ENCODE measurements at regions not wholly inside any gene's neighbourhood (a gene's known extent, or its start where the extent isn't known, plus 50 kb on each side); places are given as distances from the start of the nearest gene placed in this dataset.
"Not testable (repeated sequence)": the region's sequence is repeated elsewhere in the genome, so short reads cannot be mapped to it uniquely, and the experiment has no call there.

- not testable (repeated sequence) for H3K4ac ChIP-seq (ENCODE audit: low read length); H2BK15ac ChIP-seq (ENCODE audit: low read length); H3K4me3 ChIP-seq (ENCODE audit: low read length in 2 of 2); DNase-seq (ENCODE audit: low spot score); H3K9ac ChIP-seq (ENCODE audit: low read depth, low read length, poor library complexity); H2BK120ac ChIP-seq (ENCODE audit: low read depth, low read length); H3K9me3 ChIP-seq (replicated peaks in 1 of 2; ENCODE audit: control insufficient read depth in 2 of 2, insufficient read depth in 1 of 2, low read depth in 1 of 2, low read length in 2 of 2); H4K8ac ChIP-seq (ENCODE audit: low read depth, low read length); H4K91ac ChIP-seq (ENCODE audit: low read depth, low read length, poor library complexity); H3K4me2 ChIP-seq (ENCODE audit: insufficient read depth, low read length, poor library complexity, severe bottlenecking); H3K18ac ChIP-seq (ENCODE audit: low read length); H2AFZ ChIP-seq (ENCODE audit: low read length); H2AK5ac ChIP-seq (ENCODE audit: low read depth, low read length); H3K36me3 ChIP-seq (replicated peaks in 1 of 2; ENCODE audit: control insufficient read depth in 2 of 2, insufficient read depth in 2 of 2, low read length in 2 of 2); H3K23ac ChIP-seq (ENCODE audit: low read depth, low read length, poor library complexity); H2BK12ac ChIP-seq (ENCODE audit: low read length); H3K27ac ChIP-seq (replicated peaks; ENCODE audit: low read length); H3K14ac ChIP-seq (ENCODE audit: low read length); H3K4me1 ChIP-seq (ENCODE audit: control insufficient read depth in 2 of 2, insufficient read depth in 1 of 2, low read depth in 1 of 2, low read length in 2 of 2); H2BK5ac ChIP-seq (ENCODE audit: low read length); H3K79me1 ChIP-seq (ENCODE audit: low read depth, low read length)
- WGBS, 2 donors (ENCODE audit: extremely low coverage in 2 of 2, insufficient read length in 2 of 2, insufficient replicate concordance in 1 of 2) = no CpG with 5 or more reads among the region's 11 CpGs
- H3K27me3 ChIP-seq (ENCODE audit: control insufficient read depth in 3 of 3, insufficient read depth in 3 of 3, low read depth in 1 of 3, low read length in 3 of 3) = peaks cover 0 to 12% (median 0%) of the 10 kb centered on the region in 3 experiments
Observed at GRCh38 chr17:27365329-27365945, 71.5 kb downstream of the WSB1 start.

GRCh38 chr17:27366437-27366836 is 72.5 kb downstream of the WSB1 start:
- Histone ChIP-seq H3K4me3 (ENCODE audit: low read length in 2 of 2) (no peak overlapping the region), H2AFZ (ENCODE audit: low read length) (no peak overlapping the region), H3K14ac (ENCODE audit: low read length) (no peak overlapping the region), H3K4me2 (ENCODE audit: insufficient read depth, low read length, poor library complexity, severe bottlenecking) (no peak overlapping the region), H4K8ac (ENCODE audit: low read depth, low read length) (no peak overlapping the region), H3K27ac (replicated peaks; ENCODE audit: low read length) (no peak overlapping the region), H2BK5ac (ENCODE audit: low read length) (no peak overlapping the region), H3K18ac (ENCODE audit: low read length) (no peak overlapping the region), H3K4me1 (ENCODE audit: control insufficient read depth in 2 of 2, insufficient read depth in 1 of 2, low read depth in 1 of 2, low read length in 2 of 2) (no peaks in the 10 kb centered on the region), H3K36me3 (replicated peaks in 1 of 2; ENCODE audit: control insufficient read depth in 2 of 2, insufficient read depth in 2 of 2, low read length in 2 of 2) (no peaks in the 10 kb centered on the region), H3K4ac (ENCODE audit: low read length) (no peak overlapping the region), H3K79me1 (ENCODE audit: low read depth, low read length) (no peaks in the 10 kb centered on the region), H4K91ac (ENCODE audit: low read depth, low read length, poor library complexity) (no peak overlapping the region), H2AK5ac (ENCODE audit: low read depth, low read length) (no peak overlapping the region), H3K9ac (ENCODE audit: low read depth, low read length, poor library complexity) (no peak overlapping the region), H3K27me3 (ENCODE audit: control insufficient read depth in 3 of 3, insufficient read depth in 3 of 3, low read depth in 1 of 3, low read length in 3 of 3) (peaks cover 0 to 8% (median 0%) of the 10 kb centered on the region in 3 experiments), H2BK15ac (ENCODE audit: low read length) (no peak overlapping the region), H3K9me3 (replicated peaks in 1 of 2; ENCODE audit: control insufficient read depth in 2 of 2, insufficient read depth in 1 of 2, low read depth in 1 of 2, low read length in 2 of 2) (no peaks in the 10 kb centered on the region), H2BK120ac (ENCODE audit: low read depth, low read length) (no peak overlapping the region), H2BK12ac (ENCODE audit: low read length) (no peak overlapping the region), H3K23ac (ENCODE audit: low read depth, low read length, poor library complexity) (no peak overlapping the region)
- no CpG with 5 or more reads among the region's 5 CpGs for WGBS, 2 donors (ENCODE audit: extremely low coverage in 2 of 2, insufficient read length in 2 of 2, insufficient replicate concordance in 1 of 2)
- no peak for DNase-seq (ENCODE audit: low spot score)

- Histone ChIP-seq H2BK15ac (ENCODE audit: low read length) (peak overlapping the region; percentile 28), H2AK5ac (ENCODE audit: low read depth, low read length) (peak overlapping the region; percentile 21), H3K4me2 (ENCODE audit: insufficient read depth, low read length, poor library complexity, severe bottlenecking) (no peak overlapping the region), H3K23ac (ENCODE audit: low read depth, low read length, poor library complexity) (no peak overlapping the region), H4K8ac (ENCODE audit: low read depth, low read length) (peak overlapping the region; percentile 92), H2AFZ (ENCODE audit: low read length) (peak overlapping the region; percentile 51), H3K9ac (ENCODE audit: low read depth, low read length, poor library complexity) (no peak overlapping the region), H2BK120ac (ENCODE audit: low read depth, low read length) (no peak overlapping the region), H3K27me3 (ENCODE audit: control insufficient read depth in 3 of 3, insufficient read depth in 3 of 3, low read depth in 1 of 3, low read length in 3 of 3) (peaks cover 0 to 4% (median 0%) of the 10 kb centered on the region in 3 experiments), H3K36me3 (replicated peaks in 1 of 2; ENCODE audit: control insufficient read depth in 2 of 2, insufficient read depth in 2 of 2, low read length in 2 of 2) (no peaks in the 10 kb centered on the region), H3K18ac (ENCODE audit: low read length) (peak overlapping the region; percentile 72), H2BK12ac (ENCODE audit: low read length) (peak overlapping the region; percentile 12), H3K14ac (ENCODE audit: low read length) (peak overlapping the region; percentile 13), H3K79me1 (ENCODE audit: low read depth, low read length) (no peaks in the 10 kb centered on the region), H4K91ac (ENCODE audit: low read depth, low read length, poor library complexity) (no peak overlapping the region), H3K4me1 (ENCODE audit: control insufficient read depth in 2 of 2, insufficient read depth in 1 of 2, low read depth in 1 of 2, low read length in 2 of 2) (no peaks in the 10 kb centered on the region), H3K9me3 (replicated peaks in 1 of 2; ENCODE audit: control insufficient read depth in 2 of 2, insufficient read depth in 1 of 2, low read depth in 1 of 2, low read length in 2 of 2) (no peaks in the 10 kb centered on the region), H2BK5ac (ENCODE audit: low read length) (no peak overlapping the region), H3K4ac (ENCODE audit: low read length) (no peak overlapping the region), H3K27ac (replicated peaks; ENCODE audit: low read length) (no peak overlapping the region), H3K4me3 (ENCODE audit: low read length in 2 of 2) (no peak overlapping the region)
- no peak for DNase-seq (ENCODE audit: low spot score)
- no CpG with 5 or more reads among the region's 17 CpGs for WGBS, 2 donors (ENCODE audit: extremely low coverage in 2 of 2, insufficient read length in 2 of 2, insufficient replicate concordance in 1 of 2)
Observed at GRCh38 chr17:27367121-27367981, 73.4 kb downstream of the WSB1 start.

GRCh38 chr17:27368151-27368795 is 74.4 kb downstream of the WSB1 start:
- no peaks in the 10 kb centered on the region for H3K4me1 ChIP-seq (ENCODE audit: control insufficient read depth in 2 of 2, insufficient read depth in 1 of 2, low read depth in 1 of 2, low read length in 2 of 2)
- no peak overlapping the region for H2BK5ac ChIP-seq (ENCODE audit: low read length)
- no peaks in the 10 kb centered on the region for H3K27me3 ChIP-seq (ENCODE audit: control insufficient read depth in 3 of 3, insufficient read depth in 3 of 3, low read depth in 1 of 3, low read length in 3 of 3)
- no peak overlapping the region for H3K4me2 ChIP-seq (ENCODE audit: insufficient read depth, low read length, poor library complexity, severe bottlenecking)
- no peaks in the 10 kb centered on the region for H3K36me3 ChIP-seq (replicated peaks in 1 of 2; ENCODE audit: control insufficient read depth in 2 of 2, insufficient read depth in 2 of 2, low read length in 2 of 2)
- H4K91ac ChIP-seq (ENCODE audit: low read depth, low read length, poor library complexity) = no peak overlapping the region
- no peak overlapping the region for H3K4me3 ChIP-seq (ENCODE audit: low read length in 2 of 2)
- no peak overlapping the region for H4K8ac ChIP-seq (ENCODE audit: low read depth, low read length)
- H3K27ac ChIP-seq (replicated peaks; ENCODE audit: low read length) = no peak overlapping the region
- H2BK120ac ChIP-seq (ENCODE audit: low read depth, low read length) = no peak overlapping the region
- H2BK15ac ChIP-seq (ENCODE audit: low read length) = no peak overlapping the region
- DNase-seq (ENCODE audit: low spot score) = no peak
- no peak overlapping the region for H3K9ac ChIP-seq (ENCODE audit: low read depth, low read length, poor library complexity)
- no peaks in the 10 kb centered on the region for H3K79me1 ChIP-seq (ENCODE audit: low read depth, low read length)
- no peak overlapping the region for H3K18ac ChIP-seq (ENCODE audit: low read length)
- no peak overlapping the region for H3K4ac ChIP-seq (ENCODE audit: low read length)
- no peak overlapping the region for H2AFZ ChIP-seq (ENCODE audit: low read length)
- no peaks in the 10 kb centered on the region for H3K9me3 ChIP-seq (replicated peaks in 1 of 2; ENCODE audit: control insufficient read depth in 2 of 2, insufficient read depth in 1 of 2, low read depth in 1 of 2, low read length in 2 of 2)
- H2AK5ac ChIP-seq (ENCODE audit: low read depth, low read length) = no peak overlapping the region
- WGBS, 2 donors (ENCODE audit: extremely low coverage in 2 of 2, insufficient read length in 2 of 2, insufficient replicate concordance in 1 of 2) = no CpG with 5 or more reads among the region's 4 CpGs
- H3K14ac ChIP-seq (ENCODE audit: low read length) = no peak overlapping the region
- no peak overlapping the region for H2BK12ac ChIP-seq (ENCODE audit: low read length)
- H3K23ac ChIP-seq (ENCODE audit: low read depth, low read length, poor library complexity) = no peak overlapping the region

Measured in neuronal stem cell (in vitro differentiated cells).